DMS53 treated with DMSO at 0.1 percent for 48 hours (cell line): ENCODE measurements at regions not wholly inside any gene's neighbourhood (a gene's known extent, or its start where the extent isn't known, plus 50 kb on each side); places are given as distances from the start of the nearest gene placed in this dataset.
"Not testable (repeated sequence)": the region's sequence is repeated elsewhere in the genome, so short reads cannot be mapped to it uniquely, and the experiment has no call there.

ENCODE experiments used
- DNase-seq: peaks from one replicate; lab custom pipeline; 2025; ENCODE audit not compliant: unreplicated experiment; lab: John Stamatoyannopoulos, UW

DNA sequence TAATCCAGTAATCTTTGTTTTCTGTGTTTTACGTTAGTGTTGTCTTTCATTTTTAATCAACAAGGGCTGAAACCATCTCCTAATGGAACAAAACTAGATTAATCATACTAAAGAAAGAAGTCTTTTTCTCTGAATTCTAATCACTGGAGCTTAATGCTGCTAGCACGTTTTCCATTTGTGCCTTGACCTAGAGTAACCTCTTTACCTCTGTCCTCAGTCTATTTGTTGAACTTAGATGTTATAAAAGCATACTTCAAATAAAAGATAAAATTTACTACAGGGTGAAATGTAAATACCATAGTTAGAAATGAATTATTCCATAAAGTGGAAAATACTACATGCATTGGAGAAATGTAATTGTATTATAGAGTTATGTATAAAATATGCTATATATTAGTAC is 207.1 kb downstream of the NKX6-1 start:
- no peak for DNase-seq

DNA sequence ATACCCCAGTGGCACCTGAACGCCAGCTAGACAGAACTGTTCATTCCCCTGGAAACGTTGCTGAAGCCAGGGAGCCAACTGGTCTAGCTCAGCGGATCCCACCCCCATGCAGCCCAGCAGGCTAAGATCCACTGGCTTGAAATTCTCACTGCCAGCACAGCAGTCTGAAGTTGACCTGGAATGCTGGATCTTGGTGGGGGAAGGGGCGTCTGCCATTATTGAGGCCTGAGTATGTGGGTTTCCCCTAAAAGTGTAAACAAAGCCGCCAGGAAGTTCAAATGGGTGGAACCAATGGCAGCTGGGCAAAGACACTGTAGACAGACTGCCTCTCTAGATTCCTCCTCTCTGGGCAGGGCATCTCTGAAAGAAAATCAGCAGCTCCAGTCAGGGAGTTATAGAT is 213.0 kb downstream of the NKX6-1 start:
- no peak for DNase-seq

- no peak for DNase-seq
Observed at GRCh38 chr4:84279678-84280077, 219.4 kb downstream of the NKX6-1 start.

GRCh38 chr4:84277923-84278322 is 221.2 kb downstream of the NKX6-1 start:
- DNase-seq: no peak

- no peak for DNase-seq
Observed at GRCh38 chr4:84276752-84277151, 222.3 kb downstream of the NKX6-1 start.

DNA sequence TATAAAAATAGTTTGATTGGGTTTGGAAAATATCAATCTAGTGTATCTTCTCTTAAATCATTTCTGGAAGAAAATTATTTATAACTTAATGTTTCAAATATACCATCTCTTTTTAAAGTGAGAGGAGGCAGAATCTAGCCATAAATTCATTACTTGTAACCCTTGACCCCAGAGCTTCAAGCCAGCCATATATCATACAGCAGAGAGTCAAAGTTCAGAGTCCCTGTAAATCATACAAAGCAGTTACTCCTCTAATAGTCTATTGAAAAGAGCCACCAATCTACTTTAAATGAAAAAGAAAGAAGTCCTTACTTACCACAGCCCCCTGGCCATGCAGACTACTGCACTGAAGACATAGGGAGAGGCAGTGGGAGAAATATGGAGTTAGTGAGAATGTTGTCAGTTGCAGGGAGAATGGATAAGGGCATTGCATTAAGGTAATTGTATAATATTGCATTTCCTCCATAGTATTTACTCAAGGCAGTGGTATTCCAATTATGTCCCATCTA is 229.5 kb downstream of the NKX6-1 start:
- DNase-seq: no peak

DNA sequence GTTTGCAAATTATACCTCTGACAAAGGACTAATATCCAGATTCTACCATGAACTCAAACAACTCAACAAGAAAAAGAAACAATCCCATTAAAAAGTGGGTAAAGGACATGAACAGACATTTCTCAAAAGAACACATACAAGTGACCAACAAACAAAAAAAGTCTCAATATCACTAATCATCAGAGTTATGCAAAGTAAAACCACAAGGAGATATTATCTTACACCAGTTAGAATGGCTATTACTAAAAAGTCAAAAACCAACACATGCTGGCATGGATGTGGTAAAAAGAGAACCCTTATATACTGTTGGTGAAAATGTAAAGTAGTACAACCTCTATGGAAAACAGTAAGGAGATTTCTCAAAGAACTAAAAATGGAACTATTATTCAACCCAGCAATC is 234.4 kb downstream of the NKX6-1 start:
- no peak for DNase-seq

DNA sequence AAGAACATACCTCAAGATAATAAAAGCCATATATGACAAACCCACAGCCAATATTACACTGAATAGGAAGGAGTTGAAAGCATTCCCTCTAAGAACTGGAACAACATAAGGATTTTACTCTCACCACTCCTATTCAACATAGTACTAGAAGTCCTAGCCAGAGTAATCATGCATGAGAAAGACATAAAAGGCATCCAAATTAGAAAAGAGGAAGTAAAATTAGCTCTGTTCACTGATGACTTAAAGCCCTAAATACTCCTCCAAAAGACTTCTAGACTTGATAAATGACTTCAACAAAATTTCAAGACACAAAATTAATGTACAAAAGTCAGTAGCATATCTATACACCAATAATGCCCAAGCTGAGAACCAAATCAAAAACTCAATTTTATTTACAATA is 235.7 kb downstream of the NKX6-1 start:
- no peak for DNase-seq

- no peak for DNase-seq
Observed at GRCh38 chr4:84260495-84260894, 238.6 kb downstream of the NKX6-1 start.

- DNase-seq: peak; percentile 21
Observed at GRCh38 chr4:84258905-84259830, 239.9 kb downstream of the NKX6-1 start.

- no peak for DNase-seq
Observed at GRCh38 chr4:84254537-84254936, 244.6 kb downstream of the NKX6-1 start.

GRCh38 chr4:84249521-84249920 is 249.6 kb downstream of the NKX6-1 start:
- DNase-seq: no peak

DNA sequence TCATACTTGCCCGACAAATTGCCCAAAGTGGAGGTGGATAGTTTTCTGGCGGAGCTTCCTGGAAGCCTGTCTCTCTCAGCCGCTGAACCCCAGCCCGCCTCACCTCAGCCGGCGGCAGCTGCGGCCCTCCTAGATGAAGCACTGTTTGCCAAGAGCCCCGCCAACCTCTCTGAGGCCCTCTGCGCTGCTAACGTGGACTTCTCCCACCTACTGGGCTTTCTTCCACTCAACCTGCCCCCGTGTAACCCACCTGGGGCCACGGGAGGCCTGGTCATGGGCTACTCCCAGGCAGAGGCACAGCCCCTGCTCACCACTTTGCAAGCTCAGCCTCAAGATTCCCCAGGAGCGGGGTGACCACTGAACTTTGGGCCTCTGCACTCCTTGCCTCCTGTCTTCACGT is 254.1 kb downstream of the NKX6-1 start:
- DNase-seq: not testable (repeated sequence)

DNA sequence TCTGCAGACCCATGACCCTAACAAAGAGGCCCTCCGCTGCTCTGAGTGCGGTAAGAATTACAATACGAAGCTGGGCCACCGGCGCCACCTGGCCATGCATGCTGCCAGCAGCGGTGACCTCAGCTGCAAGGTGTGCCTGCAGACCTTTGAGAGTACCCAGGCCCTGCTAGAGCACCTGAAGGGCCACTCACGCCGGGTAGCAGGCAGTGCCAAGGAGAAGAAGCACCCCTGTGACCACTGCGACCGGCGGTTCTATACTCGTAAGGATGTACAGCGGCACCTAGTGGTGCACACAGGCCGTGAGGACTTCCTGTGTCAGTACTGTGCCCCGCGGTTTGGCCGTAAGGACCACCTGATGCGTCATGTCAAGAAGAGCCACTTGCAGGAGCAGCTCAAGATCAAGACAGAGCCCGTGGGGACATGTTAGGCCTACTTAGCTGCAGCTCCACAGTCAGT is 254.7 kb downstream of the NKX6-1 start:
- not testable (repeated sequence) for DNase-seq

DNA sequence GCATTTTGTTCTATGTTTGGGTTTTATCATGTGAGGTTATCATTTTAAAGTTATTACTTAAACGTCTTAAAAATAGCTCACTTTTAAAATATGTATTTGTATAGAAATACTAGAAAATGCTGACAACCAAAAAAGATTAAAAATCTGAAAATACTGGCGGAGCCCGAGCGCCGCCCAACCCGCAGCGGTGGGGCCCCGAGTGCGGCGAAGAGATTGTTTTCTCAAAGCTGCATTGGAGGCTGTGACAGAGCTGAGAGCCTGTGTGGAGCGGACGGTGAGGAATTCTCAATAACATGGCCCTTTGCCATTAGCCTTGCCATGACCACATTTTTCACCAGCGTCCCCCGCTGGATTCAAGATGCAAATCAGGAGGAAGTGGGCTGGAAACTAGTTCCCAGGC is 255.4 kb downstream of the NKX6-1 start:
- no peak for DNase-seq

DNA sequence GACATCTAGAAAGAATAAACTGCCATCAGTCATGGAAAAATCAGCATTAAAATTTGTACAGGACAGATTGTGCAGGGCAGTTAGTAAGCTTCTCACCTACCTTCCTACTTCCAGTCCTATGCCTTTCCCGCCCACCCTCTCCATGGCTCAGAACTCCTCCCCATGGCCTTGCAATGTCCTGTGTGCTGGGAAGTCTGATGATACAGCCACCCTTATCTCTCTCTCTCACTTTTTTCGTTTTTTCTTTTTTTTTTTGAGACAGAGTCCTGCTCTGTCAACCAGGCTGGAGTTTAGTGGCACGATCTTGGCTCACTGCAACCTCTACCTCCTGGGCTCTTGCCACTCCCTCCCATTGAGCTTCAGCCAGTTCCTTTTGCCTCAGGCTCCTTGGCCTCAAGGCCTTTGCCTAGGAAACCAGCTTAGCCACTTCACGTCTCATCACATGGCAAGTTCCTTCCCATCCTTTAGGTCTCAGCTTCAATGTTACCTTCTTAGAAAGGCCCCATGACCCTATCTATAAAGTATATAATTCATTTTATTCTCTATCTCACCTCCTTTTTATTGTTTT is 259.7 kb downstream of the NKX6-1 start:
- no peak for DNase-seq

DNA sequence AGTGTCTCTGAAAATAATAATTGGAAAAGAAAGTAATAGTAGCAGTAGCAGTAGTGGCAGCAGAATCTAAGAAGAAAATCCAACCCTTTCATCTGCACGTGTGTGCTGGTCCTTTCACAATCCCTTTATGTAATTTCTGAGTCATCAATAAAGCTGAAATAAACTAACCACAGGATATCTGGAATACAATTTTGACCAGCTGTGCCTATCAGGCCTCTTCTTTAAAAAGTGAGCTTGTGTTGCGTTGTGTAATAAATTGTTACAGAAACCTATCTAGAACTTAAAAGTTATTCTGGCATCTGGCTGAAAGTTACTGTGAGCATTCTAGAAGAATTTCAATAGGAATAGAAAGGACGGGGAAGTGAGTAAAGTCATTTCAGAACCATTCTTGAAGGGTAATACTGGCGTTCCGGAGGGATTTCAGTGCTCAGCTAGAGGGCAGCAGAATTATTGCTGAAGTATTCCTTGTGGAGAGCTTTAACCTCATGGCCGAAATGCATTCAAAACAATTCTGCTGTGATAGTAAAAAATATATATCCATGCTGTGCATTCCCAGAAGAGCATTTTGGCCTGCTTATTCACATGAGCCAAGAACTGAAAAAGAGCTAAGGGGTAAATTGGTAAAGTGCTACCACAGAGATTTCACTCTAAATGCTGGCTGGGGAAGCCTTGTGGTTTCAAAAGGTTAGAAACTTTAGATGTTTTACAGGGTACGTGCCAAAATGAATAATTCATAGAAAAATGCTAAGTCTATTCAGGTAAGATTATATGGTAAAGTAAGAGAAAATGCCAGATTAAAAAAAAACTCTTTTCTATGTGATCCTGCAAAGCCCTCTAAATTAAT is 260.6 kb downstream of the NKX6-1 start:
- no peak for DNase-seq

- DNase-seq: no peak
Observed at GRCh38 chr4:84237008-84237407, 262.1 kb downstream of the NKX6-1 start.

GRCh38 chr4:84235126-84235944 is 263.8 kb downstream of the NKX6-1 start:
- no peak for DNase-seq

DNA sequence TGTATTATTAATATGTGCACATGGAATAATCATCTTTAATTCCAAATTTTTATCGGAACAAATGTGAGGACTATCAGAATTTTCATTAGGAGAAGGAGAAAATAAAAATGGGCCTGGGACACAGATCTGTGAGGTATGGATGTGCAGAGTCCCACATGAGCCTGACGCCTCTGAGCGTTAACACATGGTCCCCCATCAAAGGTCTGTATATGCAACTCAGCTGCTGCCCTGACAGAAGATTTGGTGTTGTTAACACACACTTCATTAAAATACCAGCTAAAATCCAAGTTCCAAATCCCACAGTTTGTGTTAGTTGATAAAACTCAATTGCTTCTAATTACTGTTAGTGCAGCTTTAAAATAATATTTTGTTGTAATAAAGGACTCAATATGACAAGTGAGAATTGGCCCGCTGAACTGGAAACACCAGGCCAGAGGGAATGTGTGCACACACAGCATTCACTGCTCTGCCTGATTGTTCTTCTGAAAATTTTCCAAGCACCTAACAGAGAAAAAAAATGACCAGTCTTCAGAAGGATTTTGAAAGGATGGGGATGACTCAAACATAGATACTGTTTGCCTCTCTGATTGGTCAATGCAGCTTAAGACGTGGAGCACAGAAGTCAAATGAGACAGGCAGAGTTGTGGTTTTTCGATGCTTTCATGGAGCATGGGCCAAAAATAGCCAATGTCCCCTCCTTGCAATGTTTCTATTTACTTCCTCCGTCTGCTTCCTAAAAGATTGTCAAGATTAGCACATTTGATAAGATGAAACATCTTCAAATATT is 266.6 kb downstream of the NKX6-1 start:
- no peak for DNase-seq
